Left ventricle myocardium inferior (tissue), 1 donor: ENCODE measurements at regions not wholly inside any gene's neighbourhood (a gene's known extent, or its start where the extent isn't known, plus 50 kb on each side); places are given as distances from the start of the nearest gene placed in this dataset.

Experiments
- DNase-seq: peaks from one replicate; pipeline ENCODE4 v3.0.0-alpha.2; 2020
- H3K27ac ChIP-seq: fragments of 200-600 bp; replicated peaks from 2 replicates; pipeline ENCODE4 v1.8.0; 2021
- H3K27me3 ChIP-seq: fragments of 200-600 bp; 2 replicates; pipeline ENCODE4 v1.8.0; 2021; ENCODE audit warnings: low read depth
- H3K36me3 ChIP-seq: fragments of 200-600 bp; 2 replicates; pipeline ENCODE4 v1.8.0; 2021
- H3K4me1 ChIP-seq: fragments of 200-600 bp; 2 replicates; pipeline ENCODE4 v1.8.0; 2021
- H3K4me3 ChIP-seq: fragments of 200-600 bp; 2 replicates; pipeline ENCODE4 v1.8.0; 2021; ENCODE audit warnings: mild to moderate bottlenecking, moderate library complexity
- H3K9me3 ChIP-seq: fragments of 200-600 bp; replicated peaks from 2 replicates; pipeline ENCODE4 v1.8.0; 2021
- intact Hi-C: fragments of 100-400 bp; cut with micrococcal nuclease; formaldehyde crosslinking; loops from one replicate; pipeline ENCODE4 v1.11.0; 2022
- TF ChIP-seq, protein P1 (sequence below): fragments of 200-600 bp; IDR thresholded peaks from 2 replicates; pipeline ENCODE4 v1.8.0; 2021; ENCODE audit warnings: antibody characterized with exemption, mild to moderate bottlenecking, borderline replicate concordance
- donor health status: DM: no; HTN: yes; CAD: no; lungs with severe emphysema.

DNA sequence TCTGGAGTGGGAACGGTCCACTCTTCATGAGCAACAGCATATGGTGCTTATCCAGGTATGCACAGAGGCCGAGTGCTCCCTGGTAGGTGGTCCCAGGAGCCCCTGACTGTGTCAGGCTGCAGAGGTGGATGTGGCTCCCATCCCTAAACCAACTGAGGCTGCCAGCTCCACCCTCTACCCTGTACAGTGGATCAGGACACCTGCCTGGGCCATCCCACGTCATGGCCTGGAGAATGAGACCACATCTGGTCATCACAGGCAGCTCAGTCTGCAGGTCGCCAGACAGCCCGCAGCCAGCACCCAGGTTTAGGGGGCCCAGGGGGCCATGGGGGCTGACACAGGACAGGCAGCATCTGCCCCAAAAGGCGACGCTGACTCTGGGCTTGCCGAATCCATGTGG lies 100.3 kb upstream of the TMEM18 start:
- TF ChIP-seq, protein P1, sequence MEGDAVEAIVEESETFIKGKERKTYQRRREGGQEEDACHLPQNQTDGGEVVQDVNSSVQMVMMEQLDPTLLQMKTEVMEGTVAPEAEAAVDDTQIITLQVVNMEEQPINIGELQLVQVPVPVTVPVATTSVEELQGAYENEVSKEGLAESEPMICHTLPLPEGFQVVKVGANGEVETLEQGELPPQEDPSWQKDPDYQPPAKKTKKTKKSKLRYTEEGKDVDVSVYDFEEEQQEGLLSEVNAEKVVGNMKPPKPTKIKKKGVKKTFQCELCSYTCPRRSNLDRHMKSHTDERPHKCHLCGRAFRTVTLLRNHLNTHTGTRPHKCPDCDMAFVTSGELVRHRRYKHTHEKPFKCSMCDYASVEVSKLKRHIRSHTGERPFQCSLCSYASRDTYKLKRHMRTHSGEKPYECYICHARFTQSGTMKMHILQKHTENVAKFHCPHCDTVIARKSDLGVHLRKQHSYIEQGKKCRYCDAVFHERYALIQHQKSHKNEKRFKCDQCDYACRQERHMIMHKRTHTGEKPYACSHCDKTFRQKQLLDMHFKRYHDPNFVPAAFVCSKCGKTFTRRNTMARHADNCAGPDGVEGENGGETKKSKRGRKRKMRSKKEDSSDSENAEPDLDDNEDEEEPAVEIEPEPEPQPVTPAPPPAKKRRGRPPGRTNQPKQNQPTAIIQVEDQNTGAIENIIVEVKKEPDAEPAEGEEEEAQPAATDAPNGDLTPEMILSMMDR: no peak
- no peaks in the 10 kb centered on the region for H3K9me3 ChIP-seq
- H3K27me3 ChIP-seq: peaks cover 59% of the 10 kb centered on the region
- intact Hi-C loops: no loop called here
- no peak overlapping the region for H3K27ac ChIP-seq
- H3K36me3 ChIP-seq: no peaks in the 10 kb centered on the region
- no peaks in the 10 kb centered on the region for H3K4me1 ChIP-seq
- DNase-seq: no peak
- no peak overlapping the region for H3K4me3 ChIP-seq

DNA sequence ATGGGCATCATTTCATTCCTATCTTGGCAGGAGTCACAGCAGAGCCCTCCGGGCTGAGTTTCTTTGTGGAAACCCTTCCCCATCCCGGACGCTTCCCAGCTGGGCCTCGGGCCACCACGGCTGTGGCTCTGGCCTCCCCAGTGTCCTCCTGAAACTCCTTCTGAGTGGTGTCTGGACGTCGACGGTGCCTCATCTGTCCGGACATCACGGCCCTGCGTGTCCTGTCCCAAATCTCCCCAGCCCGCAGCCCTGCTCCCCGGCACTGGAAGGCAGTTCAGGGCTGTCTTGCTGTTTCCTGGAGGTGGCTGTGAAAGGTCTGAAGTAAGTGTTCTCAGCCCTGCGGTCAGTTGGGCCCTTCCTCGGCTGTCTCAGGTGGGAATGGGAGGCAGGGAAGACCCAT lies 99.8 kb upstream of the TMEM18 start:
- H3K4me3 ChIP-seq: no peak overlapping the region
- TF ChIP-seq, protein P1: no peak
- H3K4me1 ChIP-seq: no peaks in the 10 kb centered on the region
- no peak for DNase-seq
- no peaks in the 10 kb centered on the region for H3K36me3 ChIP-seq
- intact Hi-C loops: no loop called here
- no peaks in the 10 kb centered on the region for H3K9me3 ChIP-seq
- H3K27ac ChIP-seq: no peak overlapping the region
- peaks cover 60% of the 10 kb centered on the region for H3K27me3 ChIP-seq

DNA sequence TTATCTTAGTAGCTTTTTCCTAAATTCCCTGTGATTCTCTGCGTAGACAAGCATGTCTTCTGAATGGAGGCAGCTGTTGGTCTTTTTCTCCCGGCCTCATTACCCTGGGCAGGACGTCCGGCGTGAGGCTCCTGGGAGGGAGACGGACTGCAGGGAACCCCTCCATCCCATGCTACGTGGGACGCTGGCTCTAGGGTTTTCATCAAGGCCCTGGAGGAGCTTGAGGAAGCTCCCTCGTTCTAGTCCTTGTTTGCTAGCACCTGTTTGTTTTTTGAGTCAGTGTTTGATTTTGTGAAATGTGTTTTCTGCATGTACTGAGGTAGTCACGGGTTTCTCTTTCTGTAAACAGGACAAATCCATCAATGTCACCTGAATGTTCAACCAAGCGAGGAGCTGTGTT lies 99.3 kb upstream of the TMEM18 start:
- TF ChIP-seq, protein P1: no peak
- DNase-seq: no peak
- Histone ChIP-seq H3K9me3 (no peaks in the 10 kb centered on the region), H3K27ac (no peak overlapping the region), H3K4me3 (no peak overlapping the region), H3K36me3 (no peaks in the 10 kb centered on the region), H3K27me3 (peaks cover 60% of the 10 kb centered on the region), H3K4me1 (no peaks in the 10 kb centered on the region)
- intact Hi-C loops: no loop called here

DNA sequence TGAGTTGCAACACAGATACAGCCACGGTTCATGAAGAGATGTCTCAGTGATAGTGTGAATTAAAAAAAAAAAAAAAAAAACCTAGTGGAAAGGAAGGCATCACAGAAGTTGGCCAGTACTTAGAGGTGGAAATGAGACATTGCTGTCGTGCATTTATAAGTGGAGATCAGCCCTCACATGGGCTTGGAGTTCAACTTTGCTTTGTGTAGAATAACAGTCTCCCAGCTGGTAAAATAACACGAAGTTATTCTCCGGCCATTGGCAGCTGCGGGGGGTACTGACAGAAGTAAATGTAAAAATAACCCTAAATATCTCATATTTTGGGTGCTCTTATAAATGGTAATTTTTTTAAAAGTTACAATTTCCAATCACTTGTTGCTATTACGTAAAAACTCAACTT lies 98.8 kb upstream of the TMEM18 start:
- no peaks in the 10 kb centered on the region for H3K9me3 ChIP-seq
- H3K27me3 ChIP-seq: peaks cover 60% of the 10 kb centered on the region
- TF ChIP-seq, protein P1: no peak
- no peaks in the 10 kb centered on the region for H3K36me3 ChIP-seq
- H3K27ac ChIP-seq: no peak overlapping the region
- DNase-seq: no peak
- H3K4me1 ChIP-seq: no peaks in the 10 kb centered on the region
- H3K4me3 ChIP-seq: no peak overlapping the region
- intact Hi-C loops: no loop called here

DNA sequence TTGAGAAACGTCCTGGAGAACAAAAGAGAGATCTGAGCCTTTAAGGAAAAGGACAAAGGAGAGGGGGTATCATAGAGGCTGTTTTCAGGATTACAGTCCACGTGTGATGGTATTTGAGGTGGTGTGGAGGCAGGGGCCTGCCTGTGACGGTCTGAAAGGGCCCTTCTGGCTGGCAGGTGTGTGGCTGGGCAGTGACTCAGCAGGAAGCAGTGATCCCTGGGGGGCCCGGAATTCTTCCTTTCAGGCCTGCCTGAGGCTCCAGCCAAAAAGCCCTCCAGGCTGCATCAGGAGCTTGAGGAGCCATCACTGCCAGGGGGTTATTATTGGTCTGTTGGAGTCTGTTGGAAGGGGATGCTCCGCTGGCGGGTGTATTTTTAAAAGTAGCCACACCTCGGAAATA lies 97.2 kb upstream of the TMEM18 start:
- Histone ChIP-seq H3K4me1 (no peaks in the 10 kb centered on the region), H3K36me3 (no peaks in the 10 kb centered on the region), H3K27ac (no peak overlapping the region), H3K9me3 (no peaks in the 10 kb centered on the region), H3K27me3 (peaks cover 53% of the 10 kb centered on the region), H3K4me3 (no peak overlapping the region)
- intact Hi-C loops: no loop called here
- TF ChIP-seq, protein P1: no peak
- no peak for DNase-seq
